ENCODE measurements at regions not wholly inside any gene's neighbourhood (a gene's known extent, or its start where the extent isn't known, plus 50 kb on each side); places are given as distances from the start of the nearest gene placed in this dataset.

- TF ChIP-seq HMGXB4 (CRISPR knock-in tag; IDR thresholded peaks at IDR 0.05) (no peak), ZMAT4 (CRISPR knock-in tag; IDR thresholded peaks at IDR 0.05) (no peak), GRHL2 (CRISPR knock-in tag; IDR thresholded peaks at IDR 0.05; ENCODE audit: insufficient replicate concordance, severe bottlenecking) (no peak), KAT7 (CRISPR knock-in tag; IDR thresholded peaks at IDR 0.05; ENCODE audit: borderline replicate concordance) (no peak), ZNF232 (CRISPR knock-in tag; IDR thresholded peaks at IDR 0.05) (no peak), TEAD1 (CRISPR knock-in tag; IDR thresholded peaks at IDR 0.05) (no peak), IRF1 (CRISPR knock-in tag; IDR thresholded peaks at IDR 0.05) (no peak), ZNF263 (CRISPR knock-in tag; IDR thresholded peaks at IDR 0.05; ENCODE audit: low read depth) (no peak), RELA (CRISPR knock-in tag; IDR thresholded peaks at IDR 0.05; ENCODE audit: borderline replicate concordance) (no peak), ATF6 (CRISPR knock-in tag; IDR thresholded peaks at IDR 0.05) (no peak), ZNF121 (CRISPR knock-in tag; IDR thresholded peaks at IDR 0.05) (no peak), NR1H2 (CRISPR knock-in tag; IDR thresholded peaks at IDR 0.05) (no peak), ELF4 (CRISPR knock-in tag; IDR thresholded peaks at IDR 0.05; ENCODE audit: low read depth) (no peak), TEAD4 (CRISPR knock-in tag; IDR thresholded peaks at IDR 0.05) (no peak)
Measured at GRCh38 chr5:165026971-165027370, 1521.6 kb downstream of the MAT2B start (continued).

- peaks cover 6% of the 10 kb centered on the region for H3K4me1 Mint-ChIP-seq
- ChIA-PET CTCF (no interaction called here), POLR2A (interaction anchor here (0.7 kb wide), 1 partner anchor 18 kb away, joined by 3 read pairs; no protein-coding TSS in a partner anchor)
- no peak overlapping the region for H3K27ac Mint-ChIP-seq
- no peaks in the 10 kb centered on the region for H3K27me3 Mint-ChIP-seq (ENCODE audit: low read depth)
- H3K9me3 Mint-ChIP-seq = peaks cover 5% of the 10 kb centered on the region
- DNase-seq (ENCODE audit: low spot score) (no peak), ATAC-seq (no peak)
- H3K36me3 Mint-ChIP-seq = no peaks in the 10 kb centered on the region
- H3K4me3 Mint-ChIP-seq = no peak overlapping the region
- TF ChIP-seq PRRX2 (CRISPR knock-in tag; IDR thresholded peaks at IDR 0.05) (no peak), TCF7 (CRISPR knock-in tag; IDR thresholded peaks at IDR 0.05; ENCODE audit: low read depth) (no peak), KAT7 (CRISPR knock-in tag; IDR thresholded peaks at IDR 0.05; ENCODE audit: borderline replicate concordance) (no peak), ZNF416 (CRISPR knock-in tag; IDR thresholded peaks at IDR 0.05) (no peak), NR3C1 (CRISPR knock-in tag; conservative IDR thresholded peaks at IDR 0.05; ENCODE audit: low read depth) (no peak), ZMAT4 (CRISPR knock-in tag; IDR thresholded peaks at IDR 0.05) (no peak), ATF1 (CRISPR knock-in tag; IDR thresholded peaks at IDR 0.05) (no peak), FOXP4 (CRISPR knock-in tag; IDR thresholded peaks at IDR 0.05) (no peak), ARID4B (CRISPR knock-in tag; IDR thresholded peaks at IDR 0.05; ENCODE audit: borderline replicate concordance) (no peak), ZSCAN18 (CRISPR knock-in tag; IDR thresholded peaks at IDR 0.05) (no peak), HMGA2 (CRISPR knock-in tag; IDR thresholded peaks at IDR 0.05) (no peak), OVOL2 (CRISPR knock-in tag; IDR thresholded peaks at IDR 0.05; ENCODE audit: borderline replicate concordance) (no peak)
Measured at GRCh38 chr5:165028356-165028755, 1522.9 kb downstream of the MAT2B start.
